CD1c-positive myeloid dendritic cell (primary cell): ENCODE measurements at regions not wholly inside any gene's neighbourhood (a gene's known extent, or its start where the extent isn't known, plus 50 kb on each side); places are given as distances from the start of the nearest gene placed in this dataset.

Experiments
- DNase-seq: peaks from one replicate; pipeline ENCODE4 v3.0.0-alpha.2; 2016; ENCODE audit errors: extremely low spot score

GRCh38 chr9:121601194-121601593 lies 50.2 kb upstream of the DAB2IP start:
- DNase-seq: peak; percentile 88
